Renal cortex interstitium (tissue), 11 donors: ENCODE measurements at regions not wholly inside any gene's neighbourhood (a gene's known extent, or its start where the extent isn't known, plus 50 kb on each side); places are given as distances from the start of the nearest gene placed in this dataset.

Experiments used
- DNase-seq, 11 donors: peaks; one replicate each; pipeline ENCODE4 v3.0.0-alpha.2; 2013; ENCODE audit warnings: low read depth in 9 of 11, low spot score in 4 of 11; ENCODE audit errors: extremely low read depth in 1 of 11

GRCh38 chr4:113815826-113816225, 54.3 kb upstream of the CAMK2D start:
- DNase-seq: no peak

GRCh38 chr4:113811359-113811758, 49.8 kb upstream of the CAMK2D start:
- no peak for DNase-seq
